Vagina (tissue), 2 donors: ENCODE measurements at regions not wholly inside any gene's neighbourhood (a gene's known extent, or its start where the extent isn't known, plus 50 kb on each side); places are given as distances from the start of the nearest gene placed in this dataset.

ENCODE experiments used
- DNase-seq, 2 donors: peaks; one replicate each; pipeline ENCODE4 v3.0.0-alpha.2; 2017; ENCODE audit errors: extremely low spot score in 2 of 2
- H3K27ac ChIP-seq: fragments of 200-600 bp; sonication (generic); one replicate; pipeline ENCODE4 v1.5.1; 2019
- H3K27me3 ChIP-seq: fragments of 200-600 bp; sonication (generic); one replicate; pipeline ENCODE4 v1.5.1; 2019
- H3K36me3 ChIP-seq, 2 donors: fragments of 200-600 bp; sonication (generic); one replicate each; pipeline ENCODE4 v1.5.1; 2017 to 2019
- H3K4me1 ChIP-seq: fragments of 200-600 bp; sonication (generic); one replicate; pipeline ENCODE4 v1.5.1; 2019
- H3K4me3 ChIP-seq, 2 donors: fragments of 200-600 bp; sonication (generic); 1 replicate in 1 of 2; 2 replicates in 1 of 2; pipeline ENCODE4 v1.5.1; 2016 to 2019
- H3K9me3 ChIP-seq: fragments of 200-600 bp; sonication (generic); one replicate; pipeline ENCODE4 v1.5.1; 2019
- CTCF ChIP-seq, 3 experiments: fragments of 450-650 bp in 2 of 3; fragments of 200-600 bp in 1 of 3; sonication (generic) in 1 of 3; IDR thresholded peaks; one replicate each; pipeline ENCODE4 v1.5.1; 2017 to 2019; ENCODE audit warnings: antibody characterized with exemption in 3 of 3, mild to moderate bottlenecking in 2 of 3, moderate library complexity in 2 of 3
- POLR2A ChIP-seq, 2 donors: fragments of 450-650 bp; IDR thresholded peaks; one replicate each; pipeline ENCODE4 v1.6.1; 2017; ENCODE audit warnings: antibody characterized with exemption in 2 of 2, mild to moderate bottlenecking in 2 of 2, moderate library complexity in 2 of 2
- POLR2AphosphoS5 ChIP-seq, 2 donors: sonication (generic); formaldehyde crosslinking; IDR thresholded peaks; one replicate each; pipeline ENCODE4 v1.9.0; 2017; ENCODE audit warnings: antibody characterized with exemption in 2 of 2, mild to moderate bottlenecking in 2 of 2, low read depth in 1 of 2; ENCODE audit not compliant: insufficient read depth in 1 of 2
- intact Hi-C: fragments of 100-400 bp; cut with DNase I; formaldehyde crosslinking; loops from one replicate; pipeline ENCODE4 v1.15.1; 2023

- H3K4me3 ChIP-seq, result no peak overlapping the region
Observed at GRCh38 chr12:93311827-93312226, 65.9 kb upstream of the NUDT4 start.

GRCh38 chr12:93314177-93314497 is 63.6 kb upstream of the NUDT4 start:
- no peak for TF ChIP-seq POLR2AphosphoS5 (IDR thresholded peaks at IDR 0.05; ENCODE audit: insufficient read depth in 1 of 2, low read depth in 1 of 2)
- Histone ChIP-seq H3K4me3 (no peak overlapping the region), H3K27me3 (no peaks in the 10 kb centered on the region), H3K4me1 (no peaks in the 10 kb centered on the region), H3K27ac (no peak overlapping the region), H3K36me3 (no peaks in the 10 kb centered on the region), H3K9me3 (no peaks in the 10 kb centered on the region)
- no peak for DNase-seq
- intact Hi-C loops, result loop anchor here (5.0 kb wide), 1 partner anchor 1573 kb away; no protein-coding TSS in a partner anchor

More at GRCh38 chr12:93311827-93312226, 65.9 kb upstream of the NUDT4 start:
- H3K36me3 ChIP-seq, result no peaks in the 10 kb centered on the region
- intact Hi-C loops, result loop anchor here (5.0 kb wide), 1 partner anchor 1575 kb away; no protein-coding TSS in a partner anchor
- DNase-seq, result no peak
- H3K27ac ChIP-seq, result no peak overlapping the region
- no peaks in the 10 kb centered on the region for H3K27me3 ChIP-seq
- H3K4me1 ChIP-seq, result no peaks in the 10 kb centered on the region
- TF ChIP-seq POLR2A (IDR thresholded peaks at IDR 0.05), result no peak
- TF ChIP-seq POLR2AphosphoS5 (IDR thresholded peaks at IDR 0.05; ENCODE audit: insufficient read depth in 1 of 2, low read depth in 1 of 2), result no peak
- no peak for TF ChIP-seq CTCF (IDR thresholded peaks at IDR 0.05)
- H3K9me3 ChIP-seq, result no peaks in the 10 kb centered on the region

GRCh38 chr12:93315385-93315906 is 62.3 kb upstream of the NUDT4 start:
- H3K36me3 ChIP-seq, result no peaks in the 10 kb centered on the region
- no peaks in the 10 kb centered on the region for H3K9me3 ChIP-seq
- H3K27ac ChIP-seq, result no peak overlapping the region
- peaks cover 6% of the 10 kb centered on the region for H3K4me1 ChIP-seq
- TF ChIP-seq POLR2A (IDR thresholded peaks at IDR 0.05) (no peak), POLR2AphosphoS5 (IDR thresholded peaks at IDR 0.05; ENCODE audit: insufficient read depth in 1 of 2, low read depth in 1 of 2) (no peak), CTCF (IDR thresholded peaks at IDR 0.05) (no peak)
- H3K27me3 ChIP-seq, result no peaks in the 10 kb centered on the region
- no peak overlapping the region for H3K4me3 ChIP-seq
- DNase-seq, result no peak
- intact Hi-C loops, result no loop called here

- Histone ChIP-seq H3K27ac (no peak overlapping the region), H3K9me3 (no peaks in the 10 kb centered on the region), H3K27me3 (no peaks in the 10 kb centered on the region), H3K36me3 (no peaks in the 10 kb centered on the region), H3K4me1 (peaks cover 6% of the 10 kb centered on the region), H3K4me3 (no peak overlapping the region)
- intact Hi-C loops, result no loop called here
- TF ChIP-seq POLR2A (IDR thresholded peaks at IDR 0.05) (no peak), CTCF (IDR thresholded peaks at IDR 0.05) (no peak), POLR2AphosphoS5 (IDR thresholded peaks at IDR 0.05; ENCODE audit: insufficient read depth in 1 of 2, low read depth in 1 of 2) (no peak)
- DNase-seq, result no peak
Observed at GRCh38 chr12:93315907-93316622, 61.7 kb upstream of the NUDT4 start.

- Histone ChIP-seq H3K27ac (no peak overlapping the region), H3K4me3 (no peak overlapping the region), H3K9me3 (no peaks in the 10 kb centered on the region), H3K36me3 (no peaks in the 10 kb centered on the region), H3K4me1 (peaks cover 6% of the 10 kb centered on the region), H3K27me3 (no peaks in the 10 kb centered on the region)
- DNase-seq, result no peak
- TF ChIP-seq POLR2AphosphoS5 (IDR thresholded peaks at IDR 0.05; ENCODE audit: insufficient read depth in 1 of 2, low read depth in 1 of 2), result no peak
- no peak for TF ChIP-seq POLR2A (IDR thresholded peaks at IDR 0.05)
- TF ChIP-seq CTCF (IDR thresholded peaks at IDR 0.05), result no peak
- intact Hi-C loops, result no loop called here
Observed at GRCh38 chr12:93316623-93316971, 61.1 kb upstream of the NUDT4 start.
